ENCODE measurements at regions not wholly inside any gene's neighbourhood (a gene's known extent, or its start where the extent isn't known, plus 50 kb on each side); places are given as distances from the start of the nearest gene placed in this dataset.

DNA sequence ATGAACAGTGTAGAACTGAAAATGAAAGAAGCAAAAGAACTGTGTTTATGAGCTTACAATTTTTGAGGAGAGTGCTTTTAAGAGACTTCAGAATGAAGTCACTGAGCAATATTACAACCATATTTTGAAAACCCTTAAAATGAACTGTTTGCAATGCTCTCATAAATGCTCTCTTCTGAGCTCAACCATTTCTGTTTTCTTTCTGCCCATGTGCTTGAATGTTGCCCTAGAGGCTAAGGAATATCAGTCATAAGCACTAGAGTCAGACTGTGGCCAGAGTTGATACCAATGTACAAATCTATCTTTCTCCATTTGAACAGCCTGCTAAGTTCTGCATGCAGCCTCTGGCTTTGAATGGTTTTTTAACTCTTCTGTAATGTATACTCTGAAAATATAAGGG, 1092.8 kb downstream of the PCDH9 start:
- TF ChIP-seq, protein P1, sequence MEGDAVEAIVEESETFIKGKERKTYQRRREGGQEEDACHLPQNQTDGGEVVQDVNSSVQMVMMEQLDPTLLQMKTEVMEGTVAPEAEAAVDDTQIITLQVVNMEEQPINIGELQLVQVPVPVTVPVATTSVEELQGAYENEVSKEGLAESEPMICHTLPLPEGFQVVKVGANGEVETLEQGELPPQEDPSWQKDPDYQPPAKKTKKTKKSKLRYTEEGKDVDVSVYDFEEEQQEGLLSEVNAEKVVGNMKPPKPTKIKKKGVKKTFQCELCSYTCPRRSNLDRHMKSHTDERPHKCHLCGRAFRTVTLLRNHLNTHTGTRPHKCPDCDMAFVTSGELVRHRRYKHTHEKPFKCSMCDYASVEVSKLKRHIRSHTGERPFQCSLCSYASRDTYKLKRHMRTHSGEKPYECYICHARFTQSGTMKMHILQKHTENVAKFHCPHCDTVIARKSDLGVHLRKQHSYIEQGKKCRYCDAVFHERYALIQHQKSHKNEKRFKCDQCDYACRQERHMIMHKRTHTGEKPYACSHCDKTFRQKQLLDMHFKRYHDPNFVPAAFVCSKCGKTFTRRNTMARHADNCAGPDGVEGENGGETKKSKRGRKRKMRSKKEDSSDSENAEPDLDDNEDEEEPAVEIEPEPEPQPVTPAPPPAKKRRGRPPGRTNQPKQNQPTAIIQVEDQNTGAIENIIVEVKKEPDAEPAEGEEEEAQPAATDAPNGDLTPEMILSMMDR (IDR thresholded peaks at IDR 0.05; ENCODE audit: extremely low read depth, missing control alignments), result no peak
- DNase-seq (ENCODE audit: low spot score), result no peak

GRCh38 chr13:66128692-66129269, 1101.4 kb downstream of the PCDH9 start:
- TF ChIP-seq, protein P1 (IDR thresholded peaks at IDR 0.05; ENCODE audit: extremely low read depth, missing control alignments), result no peak

GRCh38 chr13:66128201-66128600, 1101.9 kb downstream of the PCDH9 start:
- no peak for DNase-seq (ENCODE audit: low spot score)
- TF ChIP-seq, protein P1 (IDR thresholded peaks at IDR 0.05; ENCODE audit: extremely low read depth, missing control alignments), result no peak

More at GRCh38 chr13:66128692-66129269, 1101.4 kb downstream of the PCDH9 start:
- DNase-seq (ENCODE audit: low spot score), result no peak

DNA sequence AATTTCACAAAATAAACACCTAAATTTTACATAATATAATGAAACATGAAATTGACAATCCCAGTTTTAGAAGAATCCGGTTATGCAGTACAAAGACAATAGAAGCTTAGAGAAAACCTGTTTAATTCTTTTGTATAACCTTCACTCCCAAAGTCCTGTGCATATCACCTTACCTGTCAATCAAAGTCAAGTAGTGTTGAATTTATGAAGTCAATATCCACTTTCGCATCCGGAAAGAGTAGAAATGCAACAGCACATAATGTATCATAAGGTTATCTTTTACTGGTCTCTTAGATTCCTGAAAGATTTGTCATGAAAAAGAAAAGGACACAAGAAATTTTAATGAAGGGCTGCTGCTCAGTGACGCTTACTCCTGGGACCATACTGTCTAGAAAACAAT, 1112.6 kb downstream of the PCDH9 start:
- TF ChIP-seq, protein P1 (IDR thresholded peaks at IDR 0.05; ENCODE audit: extremely low read depth, missing control alignments), result no peak
- DNase-seq (ENCODE audit: low spot score), result no peak

GRCh38 chr13:66113882-66114526, 1116.1 kb downstream of the PCDH9 start:
- DNase-seq (ENCODE audit: low spot score), result no peak
- TF ChIP-seq, protein P1 (IDR thresholded peaks at IDR 0.05; ENCODE audit: extremely low read depth, missing control alignments), result no peak

- TF ChIP-seq, protein P1 (IDR thresholded peaks at IDR 0.05; ENCODE audit: extremely low read depth, missing control alignments), result no peak
- DNase-seq (ENCODE audit: low spot score), result no peak
Observed at GRCh38 chr13:66111628-66112027, 1118.5 kb downstream of the PCDH9 start.

DNA sequence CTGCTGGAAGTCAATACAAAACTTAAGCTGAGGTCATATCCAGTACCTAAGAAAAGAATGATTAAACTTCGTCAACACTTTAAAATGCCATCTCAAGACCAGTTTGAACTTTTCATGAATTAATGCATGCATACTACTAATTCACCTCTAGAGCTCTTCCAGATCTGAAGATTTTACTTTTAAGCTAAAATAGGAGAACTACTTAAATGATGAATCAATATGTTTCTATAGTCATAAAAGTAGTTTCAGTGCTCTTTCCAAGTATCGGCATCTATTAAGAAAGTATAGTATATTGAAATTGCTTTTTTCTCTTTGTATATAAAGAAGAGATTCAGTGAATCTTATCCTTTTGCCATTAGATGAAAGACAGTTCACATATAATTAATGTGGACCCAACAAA, 1123.9 kb downstream of the PCDH9 start:
- TF ChIP-seq, protein P1 (IDR thresholded peaks at IDR 0.05; ENCODE audit: extremely low read depth, missing control alignments), result no peak
- DNase-seq (ENCODE audit: low spot score), result no peak
